Mesothelial cell of epicardium (in vitro differentiated cells): ENCODE measurements at regions not wholly inside any gene's neighbourhood (a gene's known extent, or its start where the extent isn't known, plus 50 kb on each side); places are given as distances from the start of the nearest gene placed in this dataset.

Source experiments
- DNase-seq, 2 experiments: peaks; one replicate each; pipeline ENCODE4 v3.0.0; 2021; ENCODE audit warnings: low spot score in 2 of 2; ENCODE audit not compliant: unreplicated experiment in 2 of 2
- H3K27ac Mint-ChIP-seq: 2 replicates; pipeline ENCODE4 v1.8.0; 2021; ENCODE audit warnings: mixed read lengths
- H3K27me3 Mint-ChIP-seq: 2 replicates; pipeline ENCODE4 v1.8.0; 2021; ENCODE audit warnings: low read depth, mixed read lengths
- H3K36me3 Mint-ChIP-seq: 2 replicates; pipeline ENCODE4 v1.8.0; 2021; ENCODE audit warnings: mixed read lengths
- H3K4me1 Mint-ChIP-seq: 2 replicates; pipeline ENCODE4 v1.8.0; 2021; ENCODE audit warnings: mixed read lengths
- H3K4me3 Mint-ChIP-seq: 2 replicates; pipeline ENCODE4 v1.8.0; 2021; ENCODE audit warnings: mild to moderate bottlenecking, moderate library complexity, mixed read lengths
- H3K9me3 Mint-ChIP-seq: 2 replicates; pipeline ENCODE4 v1.8.0; 2021; ENCODE audit warnings: mixed read lengths
- TF ChIP-seq, protein P1 (sequence below): fragments of 200-600 bp; sonication (generic); IDR thresholded peaks from one replicate; pipeline ENCODE4 v1.5.0; 2021; ENCODE audit warnings: antibody characterized with exemption; ENCODE audit not compliant: unreplicated experiment

DNA sequence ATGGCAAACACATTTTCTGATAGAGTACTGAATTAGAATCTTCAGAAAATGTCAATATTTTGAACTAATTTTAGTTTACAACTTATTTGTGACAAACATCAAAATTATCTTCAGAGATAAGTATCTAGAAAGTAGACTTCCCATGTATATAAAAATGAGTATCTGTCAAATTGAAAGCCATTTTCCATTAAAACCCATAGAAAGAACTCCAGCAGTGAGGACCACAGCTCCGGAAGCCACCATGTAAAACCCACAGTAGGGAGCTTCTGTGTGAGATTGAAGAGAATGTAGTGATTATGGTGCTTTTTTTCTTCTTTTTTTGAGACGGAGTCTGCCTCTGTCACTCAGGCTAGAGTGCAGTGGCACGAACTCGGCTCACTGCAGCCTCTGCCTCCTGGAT, 687.0 kb downstream of the TYW1 start:
- no peaks in the 10 kb centered on the region for H3K9me3 Mint-ChIP-seq
- no peaks in the 10 kb centered on the region for H3K36me3 Mint-ChIP-seq
- DNase-seq, result no peak
- TF ChIP-seq, protein P1, sequence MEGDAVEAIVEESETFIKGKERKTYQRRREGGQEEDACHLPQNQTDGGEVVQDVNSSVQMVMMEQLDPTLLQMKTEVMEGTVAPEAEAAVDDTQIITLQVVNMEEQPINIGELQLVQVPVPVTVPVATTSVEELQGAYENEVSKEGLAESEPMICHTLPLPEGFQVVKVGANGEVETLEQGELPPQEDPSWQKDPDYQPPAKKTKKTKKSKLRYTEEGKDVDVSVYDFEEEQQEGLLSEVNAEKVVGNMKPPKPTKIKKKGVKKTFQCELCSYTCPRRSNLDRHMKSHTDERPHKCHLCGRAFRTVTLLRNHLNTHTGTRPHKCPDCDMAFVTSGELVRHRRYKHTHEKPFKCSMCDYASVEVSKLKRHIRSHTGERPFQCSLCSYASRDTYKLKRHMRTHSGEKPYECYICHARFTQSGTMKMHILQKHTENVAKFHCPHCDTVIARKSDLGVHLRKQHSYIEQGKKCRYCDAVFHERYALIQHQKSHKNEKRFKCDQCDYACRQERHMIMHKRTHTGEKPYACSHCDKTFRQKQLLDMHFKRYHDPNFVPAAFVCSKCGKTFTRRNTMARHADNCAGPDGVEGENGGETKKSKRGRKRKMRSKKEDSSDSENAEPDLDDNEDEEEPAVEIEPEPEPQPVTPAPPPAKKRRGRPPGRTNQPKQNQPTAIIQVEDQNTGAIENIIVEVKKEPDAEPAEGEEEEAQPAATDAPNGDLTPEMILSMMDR, result no peak
- no peak overlapping the region for H3K27ac Mint-ChIP-seq
- H3K27me3 Mint-ChIP-seq, result peaks cover 23% of the 10 kb centered on the region
- no peak overlapping the region for H3K4me3 Mint-ChIP-seq
- H3K4me1 Mint-ChIP-seq, result no peaks in the 10 kb centered on the region

DNA sequence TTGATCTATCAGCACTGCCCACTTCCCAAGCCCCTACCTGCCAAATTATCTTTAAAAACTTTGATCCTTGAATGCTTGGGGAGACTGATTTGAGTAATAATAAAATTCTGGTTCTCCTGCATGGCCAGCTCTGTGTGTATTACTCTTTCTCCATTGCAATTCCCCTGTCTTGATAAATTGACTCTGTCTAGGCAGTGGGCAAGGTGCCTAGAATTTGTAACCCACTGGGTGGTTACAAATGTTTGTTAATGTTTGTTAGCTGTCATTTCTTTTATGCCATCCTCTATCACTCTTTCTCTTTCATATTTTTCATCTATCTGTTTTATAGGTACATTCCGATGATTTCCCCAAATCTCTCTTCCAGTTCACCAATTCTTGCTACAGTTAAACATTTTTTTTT, 694.1 kb downstream of the TYW1 start:
- Mint-ChIP-seq H3K27ac (no peak overlapping the region), H3K36me3 (no peaks in the 10 kb centered on the region), H3K9me3 (peaks cover 8% of the 10 kb centered on the region), H3K4me1 (peaks cover 8% of the 10 kb centered on the region), H3K4me3 (no peak overlapping the region), H3K27me3 (peaks cover under 1% of the 10 kb centered on the region)
- TF ChIP-seq, protein P1, result no peak
- DNase-seq, result no peak

DNA sequence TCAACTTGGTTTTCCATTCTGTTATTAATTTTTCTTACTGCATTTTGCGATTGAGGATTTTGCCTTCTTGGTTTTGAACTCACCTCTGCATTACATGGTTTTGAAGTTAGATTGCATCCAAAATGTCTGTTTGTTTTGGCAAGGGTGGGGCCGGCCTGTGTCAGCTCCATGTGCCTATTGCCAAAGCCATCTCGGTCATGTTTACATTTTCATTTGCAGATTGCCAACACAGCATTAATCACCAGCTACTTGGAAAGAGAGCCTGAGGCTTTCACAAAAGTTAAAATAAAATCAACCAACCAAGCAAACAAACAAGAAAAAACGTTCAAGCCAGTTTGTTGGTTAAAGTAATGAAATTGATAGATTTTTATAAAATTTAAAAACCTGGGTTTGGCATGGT, 695.8 kb downstream of the TYW1 start:
- peaks cover 8% of the 10 kb centered on the region for H3K9me3 Mint-ChIP-seq
- TF ChIP-seq, protein P1, result no peak
- H3K4me1 Mint-ChIP-seq, result peaks cover 8% of the 10 kb centered on the region
- H3K36me3 Mint-ChIP-seq, result no peaks in the 10 kb centered on the region
- DNase-seq, result no peak
- H3K27me3 Mint-ChIP-seq, result peaks cover 8% of the 10 kb centered on the region
- no peak overlapping the region for H3K4me3 Mint-ChIP-seq
- no peak overlapping the region for H3K27ac Mint-ChIP-seq

DNA sequence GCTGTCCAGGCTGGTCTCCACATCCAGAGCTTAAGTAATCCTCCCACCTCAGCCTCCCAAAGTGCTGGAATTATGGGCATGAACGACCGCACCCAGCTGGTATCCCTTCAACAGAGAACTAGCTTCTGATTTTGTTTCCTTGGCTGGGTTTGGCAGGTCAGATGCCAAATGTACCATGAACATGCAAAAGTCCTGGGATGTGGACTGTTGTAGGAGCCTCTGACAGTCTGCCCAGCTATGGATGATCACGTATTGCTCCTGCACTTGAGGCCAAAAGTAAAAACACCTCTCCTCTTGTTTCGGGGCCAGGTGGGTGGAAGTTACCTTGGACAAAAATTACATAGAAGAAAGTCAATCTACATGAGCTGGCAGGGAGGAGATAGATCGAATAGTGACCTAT, 699.5 kb downstream of the TYW1 start:
- H3K27me3 Mint-ChIP-seq, result peaks cover 10% of the 10 kb centered on the region
- no peak overlapping the region for H3K4me3 Mint-ChIP-seq
- TF ChIP-seq, protein P1, result no peak
- H3K27ac Mint-ChIP-seq, result no peak overlapping the region
- H3K9me3 Mint-ChIP-seq, result peaks cover 3% of the 10 kb centered on the region
- no peaks in the 10 kb centered on the region for H3K4me1 Mint-ChIP-seq
- DNase-seq, result no peak
- H3K36me3 Mint-ChIP-seq, result no peaks in the 10 kb centered on the region

DNA sequence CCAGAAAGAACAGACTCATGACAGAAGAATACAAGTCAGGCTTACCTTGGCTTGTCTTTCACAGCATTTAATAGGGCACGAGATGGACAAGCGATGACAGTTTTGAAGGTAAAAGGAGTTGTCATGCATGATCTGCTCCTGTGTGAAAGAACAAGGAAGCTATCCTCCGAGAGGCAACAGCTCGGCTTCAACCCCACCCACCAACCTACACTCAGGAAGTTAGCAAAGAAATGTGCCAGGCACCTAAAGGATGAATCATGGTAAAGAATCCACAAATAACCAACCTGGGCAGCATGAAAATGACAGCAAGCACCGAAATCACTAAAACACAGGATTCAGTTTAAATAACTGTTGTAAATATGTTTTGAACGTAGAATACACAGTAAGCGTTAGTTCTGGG, 700.2 kb downstream of the TYW1 start:
- H3K36me3 Mint-ChIP-seq, result no peaks in the 10 kb centered on the region
- H3K9me3 Mint-ChIP-seq, result peaks cover 5% of the 10 kb centered on the region
- no peak for DNase-seq
- no peaks in the 10 kb centered on the region for H3K4me1 Mint-ChIP-seq
- H3K27me3 Mint-ChIP-seq, result peaks cover 10% of the 10 kb centered on the region
- TF ChIP-seq, protein P1, result no peak
- H3K27ac Mint-ChIP-seq, result no peak overlapping the region
- no peak overlapping the region for H3K4me3 Mint-ChIP-seq

DNA sequence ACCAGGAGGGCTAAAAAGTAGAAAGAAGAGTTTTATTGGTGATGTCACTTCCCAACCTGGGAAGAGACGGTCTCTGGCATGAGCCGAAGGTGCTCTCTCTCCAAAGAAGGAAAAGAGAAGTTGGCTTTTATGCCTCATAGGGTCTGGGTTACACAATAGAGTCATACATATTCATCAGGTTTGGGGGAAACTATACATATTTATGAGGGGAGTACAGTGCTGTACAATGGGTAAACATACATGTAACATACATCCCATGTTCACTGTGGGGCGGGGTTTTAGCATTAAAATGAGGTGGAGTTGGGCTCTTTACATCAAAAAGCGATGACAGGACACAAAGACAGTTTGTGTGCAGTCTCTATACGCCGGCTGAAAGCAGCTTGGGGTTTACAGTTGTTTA, 701.7 kb downstream of the TYW1 start:
- peaks cover 15% of the 10 kb centered on the region for H3K9me3 Mint-ChIP-seq
- H3K27ac Mint-ChIP-seq, result no peak overlapping the region
- TF ChIP-seq, protein P1, result no peak
- H3K4me3 Mint-ChIP-seq, result no peak overlapping the region
- H3K36me3 Mint-ChIP-seq, result no peaks in the 10 kb centered on the region
- peaks cover 10% of the 10 kb centered on the region for H3K27me3 Mint-ChIP-seq
- DNase-seq, result no peak
- H3K4me1 Mint-ChIP-seq, result no peaks in the 10 kb centered on the region
